HCT116 (cell line): ENCODE measurements at regions not wholly inside any gene's neighbourhood (a gene's known extent, or its start where the extent isn't known, plus 50 kb on each side); places are given as distances from the start of the nearest gene placed in this dataset.

Experiments used
- ATAC-seq: fragments of 200-7000 bp; cut with Tn5 transposase; 2 replicates; pipeline ENCODE4 v1.9.1; 2020; ENCODE audit warnings: mild to moderate bottlenecking, moderate library complexity
- BruUV-seq: library from RNA; stranded (reverse); fragments of 400-500 nt; replicated peaks from 2 replicates; lab custom pipeline; 2021; lab: Mats Ljungman, UMichigan
- CTCF ChIA-PET: fragments of 300-600 bp; sonication (Branson Sonifier 250); formaldehyde crosslinking; loops from one replicate; lab custom pipeline; 2021; ENCODE audit warnings: antibody characterized with exemption; lab: Charles Lee
- POLR2A ChIA-PET: fragments of 300-600, 350-600 bp; sonication (Branson Sonifier 250); formaldehyde crosslinking; loops from one replicate; lab custom pipeline; 2021; ENCODE audit warnings: antibody characterized with exemption; lab: Charles Lee
- RAD21 ChIA-PET, 2 experiments: fragments of 300-600 bp; sonication (Branson Sonifier 250); formaldehyde crosslinking; loops; one replicate each; lab custom pipeline; 2023; ENCODE audit warnings: low total read pairs in 2 of 2; ENCODE audit not compliant: uncharacterized antibody in 2 of 2, unreplicated experiment in 2 of 2, low non-redundant PET in 1 of 2; lab: Charles Lee
- DNase-seq: peaks from one replicate; pipeline ENCODE4 v3.0.0-alpha.2; 2010; ENCODE audit warnings: low read depth, low spot score
- H2AFZ ChIP-seq: fragments of 200-600 bp; shearing (Covaris generic), sonication (generic); 2 replicates; pipeline ENCODE4 v1.6.1; 2017; ENCODE audit warnings: low read depth, mixed run types, mixed read lengths, antibody characterized with exemption, low read length; ENCODE audit not compliant: poor library complexity, severe bottlenecking
- H3K27ac ChIP-seq: 2 replicates; pipeline ENCODE4 v1.5.1; 2012; ENCODE audit warnings: low read depth, low read length
- H3K27me3 ChIP-seq: fragments of 200-600 bp; sonication (generic); 2 replicates; pipeline ENCODE4 v1.6.1; 2016; ENCODE audit warnings: mixed run types, low read length, mixed read lengths; ENCODE audit not compliant: insufficient read depth
- H3K36me3 ChIP-seq, 2 experiments: fragments of 200-500 bp in 1 of 2; fragments of 200-600 bp in 1 of 2; sonication (Bioruptor generic) in 1 of 2; sonication (generic) in 1 of 2; 2 replicates each; pipeline versions ENCODE4 v1.5.1 to v1.6.1; 2014 to 2016; ENCODE audit warnings: low read length in 2 of 2, inconsistent platforms in 1 of 2, mixed read lengths in 1 of 2, mixed run types in 1 of 2; ENCODE audit not compliant: insufficient read depth in 2 of 2, control insufficient read depth in 1 of 2
- H3K4me1 ChIP-seq, 2 experiments: fragments of 200-600 bp in 1 of 2; sonication (generic) in 1 of 2; 2 replicates each; pipeline versions ENCODE4 v1.5.1 to v1.6.1; 2012 to 2017; ENCODE audit warnings: low read length in 2 of 2, inconsistent platforms in 1 of 2, mild to moderate bottlenecking in 1 of 2, mixed read lengths in 1 of 2, mixed run types in 1 of 2, moderate library complexity in 1 of 2; ENCODE audit not compliant: insufficient read depth in 2 of 2, control insufficient read depth in 1 of 2
- H3K4me2 ChIP-seq: fragments of 200-600 bp; sonication (generic); 2 replicates; pipeline ENCODE4 v1.6.1; 2017; ENCODE audit warnings: mixed run types, low read length, mixed read lengths
- H3K4me3 ChIP-seq, 2 experiments: fragments of 200-600 bp in 1 of 2; sonication (generic) in 1 of 2; replicated peaks in 1 of 2; 2 replicates each; pipeline ENCODE4 v1.5.1; 2011 to 2016; ENCODE audit warnings: low read length in 2 of 2, control low read depth in 1 of 2, low read depth in 1 of 2, mild to moderate bottlenecking in 1 of 2, mixed read lengths in 1 of 2, mixed run types in 1 of 2
- H3K79me2 ChIP-seq: fragments of 200-600 bp; sonication (generic); 2 replicates; pipeline ENCODE4 v1.6.1; 2017; ENCODE audit warnings: mild to moderate bottlenecking, mixed run types, low read length, moderate library complexity, mixed read lengths; ENCODE audit not compliant: insufficient read depth
- H3K9ac ChIP-seq: fragments of 200-600 bp; sonication (generic); 2 replicates; pipeline ENCODE4 v1.6.1; 2016; ENCODE audit warnings: low read length, mixed read lengths
- H3K9me2 ChIP-seq: fragments of 200-600 bp; sonication (generic), shearing (Covaris generic); 2 replicates; pipeline ENCODE4 v1.6.1; 2017; ENCODE audit warnings: mixed run types, mild to moderate bottlenecking, moderate library complexity; ENCODE audit not compliant: insufficient read depth
- H3K9me3 ChIP-seq, 2 experiments: fragments of 200-500 bp in 1 of 2; fragments of 200-600 bp in 1 of 2; sonication (Bioruptor generic) in 1 of 2; sonication (generic) in 1 of 2; 2 replicates each; pipeline ENCODE4 v1.6.1; 2014 to 2017; ENCODE audit warnings: low read length in 2 of 2, mixed read lengths in 2 of 2, inconsistent platforms in 1 of 2, low read depth in 1 of 2, mild to moderate bottlenecking in 1 of 2, mixed run types in 1 of 2, moderate library complexity in 1 of 2; ENCODE audit not compliant: control insufficient read depth in 1 of 2, insufficient read depth in 1 of 2
- H4K20me1 ChIP-seq: fragments of 200-600 bp; sonication (generic), shearing (Covaris generic); 2 replicates; pipeline ENCODE4 v1.6.1; 2017; ENCODE audit warnings: mixed run types, mild to moderate bottlenecking, moderate library complexity; ENCODE audit not compliant: insufficient read depth
- CBX3 ChIP-seq: IDR thresholded peaks from 2 replicates; pipeline ENCODE4 v1.6.1; 2012; ENCODE audit warnings: low read depth
- CTCF ChIP-seq, 3 experiments: fragments of 200-600 bp in 1 of 3; sonication (generic) in 1 of 3; IDR thresholded peaks in 2 of 3; conservative IDR thresholded peaks in 1 of 3; 2 replicates each; pipeline ENCODE4 v1.5.1; 2012 to 2017; ENCODE audit warnings: low read depth in 2 of 3, low read length in 2 of 3, antibody characterized with exemption in 1 of 3, borderline replicate concordance in 1 of 3, control low read depth in 1 of 3, mild to moderate bottlenecking in 1 of 3, mixed read lengths in 1 of 3, mixed run types in 1 of 3, moderate library complexity in 1 of 3; ENCODE audit not compliant: insufficient read depth in 1 of 3
- EGR1 ChIP-seq: IDR thresholded peaks from 2 replicates; pipeline ENCODE4 v1.6.1; 2012; ENCODE audit warnings: low read depth
- ELF1 ChIP-seq: IDR thresholded peaks from 2 replicates; pipeline ENCODE4 v1.6.1; 2012; ENCODE audit warnings: low read depth, borderline replicate concordance
- EZH2phosphoT487 ChIP-seq: fragments of 200-600 bp; IDR thresholded peaks from 2 replicates; pipeline ENCODE4 v1.6.1; 2018; ENCODE audit warnings: antibody characterized with exemption, borderline replicate concordance
- JUND ChIP-seq: IDR thresholded peaks from 2 replicates; pipeline ENCODE4 v1.6.1; 2012
- MAX ChIP-seq: IDR thresholded peaks from 2 replicates; pipeline ENCODE4 v1.6.1; 2012
- POLR2A ChIP-seq: IDR thresholded peaks from 2 replicates; pipeline ENCODE4 v1.7.0; 2011; ENCODE audit warnings: borderline replicate concordance; ENCODE audit not compliant: insufficient read depth, insufficient read length; ENCODE audit errors: extremely low read depth
- RAD21 ChIP-seq: IDR thresholded peaks from 2 replicates; pipeline ENCODE4 v1.6.1; 2012; ENCODE audit warnings: low read depth, mild to moderate bottlenecking
- REST ChIP-seq: IDR thresholded peaks from 2 replicates; pipeline ENCODE4 v1.6.1; 2012; ENCODE audit warnings: low read depth
- SIN3A ChIP-seq: IDR thresholded peaks from 2 replicates; pipeline ENCODE4 v1.6.1; 2012; ENCODE audit warnings: low read depth
- SRF ChIP-seq: IDR thresholded peaks from 2 replicates; pipeline ENCODE4 v1.6.1; 2012; ENCODE audit warnings: low read depth
- TCF7L2 ChIP-seq: IDR thresholded peaks from 2 replicates; pipeline ENCODE4 v1.7.0; 2011; ENCODE audit warnings: borderline replicate concordance, inconsistent platforms; ENCODE audit not compliant: insufficient read depth, insufficient read length; ENCODE audit errors: extremely low read depth
- YY1 ChIP-seq: IDR thresholded peaks from 2 replicates; pipeline ENCODE4 v1.6.1; 2011; ENCODE audit warnings: low read length, low read depth, moderate library complexity, mild to moderate bottlenecking; ENCODE audit not compliant: insufficient replicate concordance; ENCODE audit errors: extremely low read depth
- ZBTB33 ChIP-seq: IDR thresholded peaks from 2 replicates; pipeline ENCODE4 v1.6.1; 2011; ENCODE audit warnings: mild to moderate bottlenecking, low read length, moderate library complexity; ENCODE audit not compliant: insufficient replicate concordance; ENCODE audit errors: extremely low read depth
- ZNF274 ChIP-seq: fragments of 200-500 bp; sonication (Bioruptor generic); IDR thresholded peaks from 2 replicates; pipeline ENCODE4 v1.6.1; 2014; ENCODE audit warnings: mild to moderate bottlenecking, low read depth, low read length, inconsistent platforms
- intact Hi-C: fragments of 100-400 bp; cut with micrococcal nuclease; formaldehyde crosslinking; loops from 2 replicates; pipeline ENCODE4 v1.10.0; 2022

- no peak overlapping the region for H3K4me2 ChIP-seq
- no TSS peak for BruUV-seq
- peaks cover 15 to 22% of the 10 kb centered on the region in 2 experiments; a peak in 2 of 4 replicates for H3K9me3 ChIP-seq
- no peak for ATAC-seq
- H4K20me1 ChIP-seq: no peaks in the 10 kb centered on the region
- H3K9ac ChIP-seq: no peak overlapping the region
- no peaks in the 10 kb centered on the region for H3K79me2 ChIP-seq
- POLR2A ChIA-PET: no interaction called here
- no peak for DNase-seq
- intact Hi-C loops: no loop called here
- H3K27me3 ChIP-seq: no peaks in the 10 kb centered on the region
- no peak overlapping the region for H3K4me3 ChIP-seq
- H3K9me2 ChIP-seq: no peaks in the 10 kb centered on the region
- no peaks in the 10 kb centered on the region for H3K36me3 ChIP-seq
- H2AFZ ChIP-seq: no peak overlapping the region
- RAD21 ChIA-PET: no interaction called here
- no peak for TF ChIP-seq EZH2phosphoT487
- TF ChIP-seq EGR1: no peak
- TF ChIP-seq SRF: no peak
- TF ChIP-seq ELF1: no peak
- TF ChIP-seq REST: no peak
- no peak for TF ChIP-seq RAD21
- no peak for TF ChIP-seq ZNF274
- no peak for TF ChIP-seq ZBTB33
- TF ChIP-seq TCF7L2: no peak
- TF ChIP-seq POLR2A: no peak
- no peak for TF ChIP-seq YY1
- no peak for TF ChIP-seq SIN3A
- no peak for TF ChIP-seq JUND
- TF ChIP-seq MAX: no peak
- no peak for TF ChIP-seq CBX3
- TF ChIP-seq CTCF (IDR thresholded peaks at IDR 0.05 in 2 of 3, conservative IDR thresholded peaks at IDR 0.05 in 1 of 3; ENCODE audit: borderline replicate concordance in 1 of 3, insufficient read depth in 1 of 3, low read depth in 2 of 3, low read length in 2 of 3): no peak
- TF ChIP-seq, all 23 proteins: peak for 0
- H3K27ac ChIP-seq: no peak overlapping the region
- CTCF ChIA-PET: no interaction called here
- no peaks in the 10 kb centered on the region for H3K4me1 ChIP-seq
Observed at GRCh38 chr6:65964261-65964660, 257.2 kb upstream of the EYS start.
